ENCODE measurements at regions not wholly inside any gene's neighbourhood (a gene's known extent, or its start where the extent isn't known, plus 50 kb on each side); places are given as distances from the start of the nearest gene placed in this dataset.

DNA sequence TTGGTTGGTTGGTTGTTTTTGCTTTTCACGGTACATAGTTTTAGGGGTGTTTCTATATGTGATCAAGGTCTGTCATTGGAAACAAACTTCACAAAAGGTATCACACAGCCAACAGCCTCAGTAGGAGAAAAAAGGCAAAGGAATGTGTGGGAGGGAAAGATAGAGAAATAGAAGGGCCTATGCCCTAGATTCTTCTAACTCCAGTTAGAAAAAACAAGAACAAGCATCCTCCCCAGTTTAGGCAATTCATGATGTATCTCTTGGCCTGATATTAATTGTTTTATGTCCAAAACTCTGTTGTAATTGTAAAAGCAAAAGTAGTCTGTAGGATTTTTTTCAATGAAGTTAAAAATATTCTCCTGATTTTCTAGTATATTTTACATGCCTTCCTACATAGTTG, 192.4 kb upstream of the EDNRA start:
- Histone ChIP-seq H3K27ac (ENCODE audit: low read depth, low read length) (no peak overlapping the region), H2AK5ac (ENCODE audit: low read depth, low read length) (no peak overlapping the region), H3K14ac (ENCODE audit: insufficient read length) (no peak overlapping the region), H4K20me1 (replicated peaks in 1 of 2; ENCODE audit: control insufficient read depth in 1 of 2, insufficient read depth in 2 of 2, low read length in 2 of 2) (no peaks in the 10 kb centered on the region), H3K27me3 (replicated peaks in 1 of 4; ENCODE audit: control insufficient read depth in 3 of 4, extremely low read depth in 1 of 4, insufficient read depth in 3 of 4, low read length in 3 of 4) (no peaks in the 10 kb centered on the region), H3K4me2 (ENCODE audit: insufficient read depth in 1 of 2, low read depth in 2 of 2, low read length in 2 of 2) (no peak overlapping the region), H3K79me2 (ENCODE audit: control insufficient read depth in 1 of 2, insufficient read depth in 2 of 2, low read length in 2 of 2) (no peaks in the 10 kb centered on the region), H4K8ac (ENCODE audit: extremely low read depth, insufficient read depth, low read length) (no peak overlapping the region), H3K4me3 (ENCODE audit: extremely low read depth in 1 of 4, insufficient read depth in 2 of 4, low read depth in 3 of 4, low read length in 4 of 4) (no peak overlapping the region), H4K91ac (replicated peaks; ENCODE audit: insufficient read length, low read length) (no peak overlapping the region), H3K23ac (ENCODE audit: insufficient read length) (no peak overlapping the region), H3K9me3 (ENCODE audit: insufficient read depth in 2 of 2, low read depth in 1 of 2, low read length in 1 of 2) (no peaks in the 10 kb centered on the region), H3K23me2 (ENCODE audit: low read depth, low read length) (no peaks in the 10 kb centered on the region; the same call in 1 of the 2 replicates), H2BK5ac (ENCODE audit: low read depth, low read length) (no peak overlapping the region), H3K18ac (ENCODE audit: extremely low read depth, low read length) (no peak overlapping the region), H3K56ac (replicated peaks; ENCODE audit: insufficient read length, low read depth, low read length) (no peak overlapping the region), H3K36me3 (ENCODE audit: control insufficient read depth in 2 of 4, insufficient read depth in 4 of 4, low read length in 3 of 4) (no peaks in the 10 kb centered on the region; a peak in 1 of 8 replicates), H3K79me1 (ENCODE audit: low read depth, low read length) (no peaks in the 10 kb centered on the region), H4K5ac (ENCODE audit: insufficient read length, low read depth, low read length) (no peak overlapping the region), H3K4ac (replicated peaks; ENCODE audit: insufficient read length, low read depth, low read length) (no peak overlapping the region), H2BK15ac (ENCODE audit: low read length) (no peak overlapping the region), H2AFZ (ENCODE audit: low read length) (no peak overlapping the region), H2BK12ac (ENCODE audit: low read depth, low read length) (no peak overlapping the region), H3K9ac (replicated peaks in 1 of 4; ENCODE audit: extremely low read depth in 1 of 4, low read depth in 3 of 4, low read length in 3 of 4) (no peak overlapping the region), H3K4me1 (replicated peaks in 1 of 4; ENCODE audit: control insufficient read depth in 3 of 4, insufficient read depth in 4 of 4, low read length in 3 of 4) (no peaks in the 10 kb centered on the region), H2BK120ac (replicated peaks; ENCODE audit: low read depth, low read length) (no peak overlapping the region), H2BK20ac (ENCODE audit: low read length) (no peak overlapping the region)
- 93% methylated on average over 1 of the region's 1 CpG; no CpG with 5 or more reads in 1 of the 2 experiments for WGBS, 2 experiments (ENCODE audit: extremely low coverage in 1 of 2, insufficient coverage in 1 of 2, insufficient read length in 1 of 2, insufficient replicate concordance in 2 of 2, low coverage in 1 of 2, low lambda C conversion rate in 2 of 2, missing lambda C conversion rate in 1 of 2)
- no peak for FAIRE-seq
- TF ChIP-seq CBX5 (IDR thresholded peaks at IDR 0.05; ENCODE audit: low read depth, low read length), result no peak
- no peak for TF ChIP-seq BCL11A (IDR thresholded peaks at IDR 0.05; ENCODE audit: low read depth in 2 of 2, low read length in 2 of 2)
- TF ChIP-seq NRF1 (IDR thresholded peaks at IDR 0.05; ENCODE audit: low read depth, low read length), result no peak
- TF ChIP-seq RBBP5 (IDR thresholded peaks at IDR 0.05; ENCODE audit: borderline replicate concordance, low read depth, low read length), result no peak
- no peak for TF ChIP-seq TAF1 (IDR thresholded peaks at IDR 0.05; ENCODE audit: low read depth, low read length)
- TF ChIP-seq TEAD4 (IDR thresholded peaks at IDR 0.05; ENCODE audit: low read depth, low read length), result no peak
- no peak for TF ChIP-seq SAP30 (IDR thresholded peaks at IDR 0.05; ENCODE audit: insufficient read depth, insufficient replicate concordance, low read length)
- no peak for TF ChIP-seq SP1 (IDR thresholded peaks at IDR 0.05; ENCODE audit: low read depth, low read length)
- no peak for TF ChIP-seq KDM5A (IDR thresholded peaks at IDR 0.05; ENCODE audit: low read length)
- TF ChIP-seq ASH2L (IDR thresholded peaks at IDR 0.05; ENCODE audit: low read length), result no peak
- TF ChIP-seq, protein P1, sequence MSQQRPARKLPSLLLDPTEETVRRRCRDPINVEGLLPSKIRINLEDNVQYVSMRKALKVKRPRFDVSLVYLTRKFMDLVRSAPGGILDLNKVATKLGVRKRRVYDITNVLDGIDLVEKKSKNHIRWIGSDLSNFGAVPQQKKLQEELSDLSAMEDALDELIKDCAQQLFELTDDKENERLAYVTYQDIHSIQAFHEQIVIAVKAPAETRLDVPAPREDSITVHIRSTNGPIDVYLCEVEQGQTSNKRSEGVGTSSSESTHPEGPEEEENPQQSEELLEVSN (IDR thresholded peaks at IDR 0.05), result no peak
- TF ChIP-seq CEBPB (IDR thresholded peaks at IDR 0.05; ENCODE audit: low read depth, low read length), result no peak
- no peak for DNase-seq (ENCODE audit: low read depth in 1 of 2, low spot score in 2 of 2)
- POLR2A ChIA-PET (ENCODE audit: partially characterized antibody), result no interaction called here
- CTCF ChIA-PET (ENCODE audit: partially characterized antibody), result interaction anchor here (0.6 to 1.1 kb wide), 2 partner anchors 90 to 900 kb away, joined by 3 read pairs; no protein-coding TSS in a partner anchor
